PC-3 (cell line): ENCODE measurements at regions not wholly inside any gene's neighbourhood (a gene's known extent, or its start where the extent isn't known, plus 50 kb on each side); places are given as distances from the start of the nearest gene placed in this dataset.

ENCODE experiments used
- CTCF ChIP-seq: fragments of 300-600 bp; sonication (generic); conservative IDR thresholded peaks from 2 replicates; pipeline ENCODE4 v1.5.1; 2017; ENCODE audit warnings: antibody characterized with exemption, low read depth, mild to moderate bottlenecking, low read length
- EZH2 ChIP-seq: fragments of 300-600 bp; sonication (generic); IDR thresholded peaks from one replicate; pipeline ENCODE4 v1.6.1; 2017; ENCODE audit warnings: antibody characterized with exemption, mild to moderate bottlenecking, low read length; ENCODE audit not compliant: unreplicated experiment
- EZH2phosphoT487 ChIP-seq: fragments of 300-600 bp; sonication (generic); IDR thresholded peaks from 2 replicates; pipeline ENCODE4 v1.6.1; 2018; ENCODE audit warnings: mild to moderate bottlenecking, antibody characterized with exemption, low read length, borderline replicate concordance

GRCh38 chr5:81849770-81850367 is 99.0 kb upstream of the SSBP2 start:
- TF ChIP-seq EZH2 (no peak), CTCF (no peak), EZH2phosphoT487 (no peak)
